ENCODE measurements at regions not wholly inside any gene's neighbourhood (a gene's known extent, or its start where the extent isn't known, plus 50 kb on each side); places are given as distances from the start of the nearest gene placed in this dataset.

- TF ChIP-seq POLR2AphosphoS5 (IDR thresholded peaks at IDR 0.05; ENCODE audit: insufficient read depth, low read depth, low read length) (no peak), POLR2A (IDR thresholded peaks at IDR 0.05; ENCODE audit: low read depth, low read length) (no peak), CTCF (IDR thresholded peaks at IDR 0.05; ENCODE audit: extremely low read depth in 1 of 2, insufficient read depth in 1 of 2, low read depth in 1 of 2, low read length in 2 of 2) (no peak), MAX (IDR thresholded peaks at IDR 0.05; ENCODE audit: insufficient read depth, insufficient read length) (no peak)
Measured at GRCh38 chr1:194353121-194353520, 1166.7 kb upstream of the B3GALT2 start.
